GM10248 (cell line): ENCODE measurements at regions not wholly inside any gene's neighbourhood (a gene's known extent, or its start where the extent isn't known, plus 50 kb on each side); places are given as distances from the start of the nearest gene placed in this dataset.

Experiments
- CTCF ChIA-PET: fragments of 300-600 bp; sonication (Branson Sonifier 250); formaldehyde crosslinking; extraction: SDS; loops from one replicate; lab custom pipeline; 2021; ENCODE audit warnings: antibody characterized with exemption; lab: Yijun Ruan, JAX
- POLR2A ChIA-PET: fragments of 350-650 bp; sonication (Branson Sonifier 250); formaldehyde crosslinking; extraction: SDS; loops from one replicate; lab custom pipeline; 2020; ENCODE audit warnings: antibody characterized with exemption; lab: Yijun Ruan, JAX
- DNase-seq: peaks from one replicate; pipeline ENCODE4 v3.0.0; 2012; ENCODE audit errors: extremely low spot score
- TF ChIP-seq, protein P1 (sequence below): IDR thresholded peaks from 2 replicates; pipeline ENCODE4 v1.5.1; 2012; ENCODE audit warnings: mild to moderate bottlenecking, low read depth; ENCODE audit errors: extremely low read depth, missing control alignments, control extremely low read depth

DNA sequence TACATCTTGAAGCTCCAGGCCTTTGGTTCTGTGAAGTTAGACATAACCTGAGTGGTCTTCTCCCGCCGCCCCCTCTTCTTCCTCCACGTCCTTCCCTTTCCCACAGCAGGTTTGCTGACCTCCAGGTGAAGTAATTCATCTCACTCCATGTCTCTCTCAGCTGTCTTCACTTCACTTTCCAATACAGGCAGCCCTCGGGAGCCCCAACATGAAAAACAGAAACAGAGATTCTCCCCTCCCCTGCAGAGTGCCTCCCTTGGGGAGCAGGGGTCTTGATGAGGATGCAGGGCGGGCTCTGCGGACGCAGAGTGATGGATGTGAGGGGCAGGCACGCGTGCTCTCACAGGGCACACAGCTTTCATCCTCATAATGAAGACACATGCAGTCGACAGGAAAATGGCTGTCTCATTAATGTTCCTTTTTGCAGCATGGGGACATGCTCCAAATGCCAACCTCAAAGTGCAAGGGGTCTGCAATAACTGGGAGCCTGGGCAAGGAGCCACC, 95.6 kb downstream of the GPAM start:
- ChIA-PET POLR2A (no interaction called here), CTCF (interaction anchor here (0.8 kb wide), 1 partner anchor 12 kb away, joined by 3 read pairs; no protein-coding TSS in a partner anchor)
- TF ChIP-seq, protein P1, sequence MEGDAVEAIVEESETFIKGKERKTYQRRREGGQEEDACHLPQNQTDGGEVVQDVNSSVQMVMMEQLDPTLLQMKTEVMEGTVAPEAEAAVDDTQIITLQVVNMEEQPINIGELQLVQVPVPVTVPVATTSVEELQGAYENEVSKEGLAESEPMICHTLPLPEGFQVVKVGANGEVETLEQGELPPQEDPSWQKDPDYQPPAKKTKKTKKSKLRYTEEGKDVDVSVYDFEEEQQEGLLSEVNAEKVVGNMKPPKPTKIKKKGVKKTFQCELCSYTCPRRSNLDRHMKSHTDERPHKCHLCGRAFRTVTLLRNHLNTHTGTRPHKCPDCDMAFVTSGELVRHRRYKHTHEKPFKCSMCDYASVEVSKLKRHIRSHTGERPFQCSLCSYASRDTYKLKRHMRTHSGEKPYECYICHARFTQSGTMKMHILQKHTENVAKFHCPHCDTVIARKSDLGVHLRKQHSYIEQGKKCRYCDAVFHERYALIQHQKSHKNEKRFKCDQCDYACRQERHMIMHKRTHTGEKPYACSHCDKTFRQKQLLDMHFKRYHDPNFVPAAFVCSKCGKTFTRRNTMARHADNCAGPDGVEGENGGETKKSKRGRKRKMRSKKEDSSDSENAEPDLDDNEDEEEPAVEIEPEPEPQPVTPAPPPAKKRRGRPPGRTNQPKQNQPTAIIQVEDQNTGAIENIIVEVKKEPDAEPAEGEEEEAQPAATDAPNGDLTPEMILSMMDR = no peak
- no peak for DNase-seq

DNA sequence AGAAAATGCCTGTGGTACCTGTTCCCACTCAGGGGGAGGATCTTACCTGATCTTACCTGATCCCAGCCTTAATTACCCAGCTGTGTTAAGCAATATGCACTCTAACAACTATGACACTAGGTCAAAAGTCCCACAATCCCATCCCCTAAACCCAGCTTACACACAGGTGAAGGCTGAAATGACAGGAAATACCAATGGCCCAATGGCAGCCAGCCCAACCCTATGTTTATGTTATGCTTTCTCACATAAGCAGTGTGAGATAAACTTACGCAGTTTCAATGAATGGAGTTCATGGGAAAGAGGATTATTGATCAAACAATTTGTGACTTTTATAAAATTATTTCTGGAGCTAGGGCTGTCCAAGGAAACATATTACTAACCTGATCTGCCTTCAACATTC, 91.9 kb downstream of the GPAM start:
- TF ChIP-seq, protein P1 = no peak
- ChIA-PET POLR2A (no interaction called here), CTCF (interaction anchor here (3.0 kb wide), 1 partner anchor 46 kb away, joined by 8 read pairs; no protein-coding TSS in a partner anchor)

DNA sequence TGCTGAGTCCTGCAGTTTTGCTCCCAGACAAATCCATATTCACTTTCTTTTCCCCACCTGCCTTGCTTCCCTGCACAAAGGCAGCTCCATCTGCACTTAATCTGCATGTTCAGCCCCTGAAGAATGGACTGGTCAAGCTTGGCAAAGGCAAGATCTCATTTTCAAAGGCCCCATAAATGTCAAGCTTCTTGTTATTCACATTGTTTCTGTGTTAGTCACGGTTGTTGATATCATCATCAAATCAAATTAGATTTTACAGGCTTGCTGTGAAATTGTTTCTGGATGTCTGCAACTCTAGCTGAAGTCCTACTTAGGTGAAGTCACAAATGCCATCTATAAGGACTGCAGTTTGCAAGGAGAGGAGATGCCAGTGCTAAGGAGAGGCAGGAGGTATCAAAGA, 91.0 kb downstream of the GPAM start:
- ChIA-PET POLR2A (no interaction called here), CTCF (no interaction called here)
- TF ChIP-seq, protein P1 = no peak
- DNase-seq = no peak

More for the DNA sequence above, 91.9 kb downstream of the GPAM start:
- DNase-seq = no peak

DNA sequence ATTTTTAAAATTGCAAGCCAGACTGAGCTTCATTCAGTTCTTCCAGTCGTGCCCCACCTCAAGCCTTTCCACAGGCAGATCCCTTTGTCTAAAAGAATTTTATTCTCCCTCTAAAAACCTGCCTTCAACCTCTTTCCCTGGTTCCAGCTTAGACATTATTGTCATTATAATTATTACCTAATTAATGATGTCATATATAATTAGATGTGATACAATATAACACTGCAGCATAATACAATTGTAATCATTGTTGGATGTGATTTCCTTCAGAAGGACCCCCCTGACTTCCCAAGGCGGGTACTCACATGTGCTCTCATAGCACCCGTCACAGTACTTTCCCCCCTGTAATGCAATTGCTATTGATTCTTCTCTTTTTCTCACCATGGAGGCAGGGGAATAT, 88.6 kb downstream of the GPAM start:
- ChIA-PET CTCF (interaction anchor here (1.5 kb wide), 1 partner anchor 42 kb away, joined by 3 read pairs; no protein-coding TSS in a partner anchor), POLR2A (no interaction called here)
- TF ChIP-seq, protein P1 = no peak
- no peak for DNase-seq

DNA sequence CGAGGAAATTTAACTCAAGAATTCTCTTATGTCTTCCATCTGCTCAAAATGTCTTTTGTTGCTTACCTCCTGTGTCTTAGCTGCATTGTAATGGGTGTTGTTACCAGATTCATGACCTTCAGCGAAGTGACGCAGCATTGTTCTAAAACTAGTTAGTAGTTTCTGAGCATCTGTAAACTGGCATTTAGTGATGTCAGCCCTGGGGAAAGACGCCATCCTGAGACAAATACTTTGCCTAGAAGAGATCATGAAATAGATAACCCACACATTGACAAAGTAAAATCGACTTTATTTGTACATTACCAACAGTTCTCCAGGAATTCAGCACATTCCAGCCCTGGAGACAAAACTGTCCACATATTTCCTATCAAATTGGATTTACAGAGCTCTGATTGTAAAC, 87.8 kb downstream of the GPAM start:
- DNase-seq = no peak
- CTCF ChIA-PET = interaction anchor here (1.2 to 1.5 kb wide), 2 partner anchors 20 to 41 kb away, joined by 3 to 4 read pairs; no protein-coding TSS in a partner anchor
- POLR2A ChIA-PET = no interaction called here
- TF ChIP-seq, protein P1 = no peak

DNA sequence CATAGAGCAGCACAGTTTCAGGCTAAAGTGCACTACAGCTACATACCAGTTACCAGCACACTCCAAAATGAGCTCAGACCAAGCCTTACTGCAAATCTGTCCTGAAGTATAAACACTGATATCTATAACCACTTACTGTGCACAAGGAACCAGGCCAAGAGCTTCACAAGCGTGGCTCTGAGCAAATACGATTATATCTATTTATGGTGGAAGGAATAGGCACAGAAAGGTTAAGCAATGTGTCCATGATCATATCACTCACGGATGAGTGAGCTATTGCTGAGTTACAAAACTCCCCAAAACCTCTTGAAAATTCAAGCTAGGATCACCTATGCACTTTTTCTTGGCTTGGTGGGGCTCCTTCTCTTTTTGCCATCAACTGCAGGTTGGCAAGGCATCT, 84.9 kb downstream of the GPAM start:
- TF ChIP-seq, protein P1 = no peak
- CTCF ChIA-PET = interaction anchor here (1.3 to 2.7 kb wide), 3 partner anchors 16 to 42 kb away, joined by 3 to 14 read pairs (median 9); no protein-coding TSS in a partner anchor
- no peak for DNase-seq
- POLR2A ChIA-PET = no interaction called here
